ENCODE measurements at regions not wholly inside any gene's neighbourhood (a gene's known extent, or its start where the extent isn't known, plus 50 kb on each side); places are given as distances from the start of the nearest gene placed in this dataset.
"Not testable (repeated sequence)": the region's sequence is repeated elsewhere in the genome, so short reads cannot be mapped to it uniquely, and the experiment has no call there.

DNA sequence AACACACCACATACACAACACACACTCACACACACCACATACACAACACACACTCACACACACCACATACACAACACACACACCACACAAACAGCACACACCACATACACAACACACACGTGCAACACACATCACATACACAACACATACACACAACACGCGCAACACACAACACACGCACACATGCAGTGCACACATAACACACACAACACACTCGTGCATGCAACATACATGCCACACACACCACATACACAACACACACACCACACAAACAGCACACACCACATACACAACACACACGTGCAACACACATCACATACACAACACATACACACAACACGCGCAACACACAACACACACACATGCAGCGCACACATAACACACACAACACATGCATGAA, 192.8 kb downstream of the C16orf95 start:
- not testable (repeated sequence) for DNase-seq

DNA sequence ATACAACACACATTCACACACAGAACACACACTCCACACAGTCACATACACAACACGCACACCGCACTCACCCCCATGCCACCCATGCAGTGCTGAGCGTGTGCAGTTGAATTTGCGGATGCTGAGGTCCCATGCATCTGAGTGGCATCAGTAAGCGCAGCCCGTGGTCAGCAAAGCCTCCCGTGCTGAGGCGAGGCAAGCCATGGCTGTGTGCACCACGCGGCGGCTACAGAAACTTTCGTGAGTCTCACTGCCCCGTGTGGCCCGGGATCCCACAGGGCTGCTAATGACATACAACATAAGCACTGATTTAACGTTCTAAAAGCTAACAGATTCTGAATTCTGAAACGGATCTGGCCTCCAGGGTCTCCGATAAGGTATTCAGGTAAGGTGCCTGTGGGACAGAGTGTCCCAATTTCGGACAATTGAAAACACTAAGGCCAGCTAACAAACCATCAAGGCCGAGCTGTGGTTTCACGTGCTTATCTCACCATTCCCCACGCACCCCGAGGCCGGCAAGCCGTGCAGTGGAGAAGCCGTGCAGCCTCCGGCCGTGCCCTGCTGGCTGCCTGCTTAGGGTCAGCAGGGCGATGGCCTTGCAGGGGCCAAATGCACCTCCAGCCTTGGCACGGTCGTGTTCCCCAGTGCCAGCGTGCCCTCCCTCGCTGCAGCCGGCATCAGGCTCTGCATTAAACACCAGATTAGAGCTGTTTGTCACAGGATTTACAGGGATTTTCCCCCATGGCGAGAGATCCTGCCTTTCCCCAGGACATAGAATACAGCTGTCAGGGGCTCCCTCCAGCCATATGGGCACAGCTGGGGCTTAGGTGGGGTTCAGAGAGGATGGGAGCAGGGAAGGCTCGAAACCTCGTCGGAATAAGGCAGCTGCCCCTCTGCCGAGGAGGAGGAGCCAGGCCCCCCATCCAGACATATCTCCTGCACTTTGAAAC, 191.7 kb downstream of the C16orf95 start:
- DNase-seq = no peak

DNA sequence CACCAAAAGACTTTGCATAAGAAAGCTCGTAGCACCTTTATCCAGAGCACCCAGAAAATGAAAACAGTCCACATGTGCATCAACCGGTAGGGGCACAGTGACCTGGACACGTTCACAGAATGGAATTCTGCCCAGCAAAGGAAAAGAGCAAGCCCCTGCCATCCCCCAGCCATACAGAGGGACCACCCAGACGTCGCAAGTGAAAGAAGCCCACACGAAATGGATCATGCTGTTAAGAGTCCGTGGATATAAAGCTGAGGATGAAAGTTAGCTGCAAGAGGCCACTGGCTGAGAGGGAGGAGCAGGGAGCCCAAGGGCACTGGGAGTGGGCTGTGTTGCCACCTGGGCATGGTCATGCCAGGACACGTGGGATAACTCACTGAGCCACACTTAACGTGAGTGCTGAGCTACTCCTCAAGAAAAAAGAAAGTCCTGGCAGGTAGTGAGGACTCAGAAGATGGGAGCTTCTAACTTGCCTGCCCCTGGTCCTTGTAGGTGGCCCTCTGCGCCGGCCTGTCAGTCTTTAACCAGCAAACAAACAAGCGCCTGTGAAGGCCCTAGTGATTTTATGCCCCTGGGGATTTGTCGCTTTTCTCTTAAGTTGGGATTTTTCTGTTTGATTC, 190.7 kb downstream of the C16orf95 start:
- no peak for DNase-seq

DNA sequence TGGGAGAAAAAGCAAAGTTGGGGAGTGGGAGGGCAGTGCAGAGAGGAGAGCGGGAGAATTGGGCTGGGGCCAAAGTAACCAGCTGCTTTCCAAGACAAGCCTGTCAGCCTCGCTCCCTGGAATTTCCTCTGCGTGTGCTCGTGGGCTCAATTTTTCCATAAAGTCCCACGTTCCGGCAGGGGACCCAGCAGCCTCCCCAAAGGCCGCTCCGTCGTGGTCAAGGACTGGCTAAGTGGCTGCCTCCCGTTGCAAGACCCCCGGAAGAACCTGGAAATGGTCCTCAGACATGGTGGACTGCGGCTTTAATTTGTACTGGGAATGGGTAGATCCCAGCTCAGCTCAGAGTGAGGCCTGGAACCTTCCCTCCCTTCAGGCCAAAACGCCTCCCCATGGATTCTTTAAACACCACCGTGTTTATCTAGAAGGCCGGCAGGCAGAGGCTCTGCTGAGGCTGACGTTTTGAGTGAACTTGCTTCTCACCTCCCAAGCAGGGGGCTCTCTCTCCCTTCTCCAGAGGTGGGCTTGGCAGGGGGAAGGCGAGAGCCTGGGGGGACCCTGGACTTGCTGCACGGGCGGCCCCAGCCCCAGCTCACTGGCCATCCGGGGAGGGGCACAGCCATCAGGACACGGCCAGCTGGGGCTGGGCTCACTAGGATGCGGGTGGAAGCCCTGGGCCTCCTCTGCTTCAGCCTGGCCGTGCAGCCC, 190.0 kb downstream of the C16orf95 start:
- DNase-seq = no peak

DNA sequence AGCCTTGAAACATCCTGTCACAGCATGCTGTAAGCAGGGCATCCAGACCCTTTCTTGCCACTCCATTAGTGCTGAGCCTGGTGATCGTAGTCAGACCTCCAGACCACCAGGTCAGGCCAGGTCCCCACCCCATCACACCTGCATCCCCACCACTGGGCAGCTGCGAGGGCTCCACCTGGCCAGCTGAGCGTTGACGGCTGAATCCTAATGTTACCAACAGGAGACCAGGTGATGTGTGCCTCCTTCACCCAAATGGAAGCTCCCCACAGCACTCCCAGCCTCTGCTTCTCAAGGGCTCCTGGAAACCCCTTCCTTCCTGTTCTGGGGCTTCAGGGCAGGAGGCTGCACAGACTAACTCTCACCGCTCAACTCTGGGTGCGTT, 189.4 kb downstream of the C16orf95 start:
- no peak for DNase-seq

DNA sequence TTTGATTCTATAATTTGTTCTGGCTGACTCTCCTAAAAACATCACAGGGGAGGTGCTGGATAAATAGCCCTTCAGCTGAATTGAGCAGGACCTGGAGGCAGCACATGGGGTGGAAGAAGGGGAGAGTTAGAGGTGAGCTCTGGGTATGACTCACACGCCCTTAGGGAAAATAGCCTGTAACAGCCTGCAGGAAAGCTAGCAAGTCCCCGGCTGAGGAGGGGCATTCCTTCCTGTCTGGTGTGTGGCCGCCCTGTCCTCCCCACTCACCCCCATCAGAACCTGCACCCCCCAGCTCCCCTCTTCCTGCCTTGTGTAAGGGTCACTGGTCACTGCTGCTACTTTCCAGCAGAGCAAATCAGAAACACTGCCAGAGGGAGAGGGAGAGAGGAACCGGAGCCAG, 187.4 kb downstream of the C16orf95 start:
- DNase-seq = no peak

DNA sequence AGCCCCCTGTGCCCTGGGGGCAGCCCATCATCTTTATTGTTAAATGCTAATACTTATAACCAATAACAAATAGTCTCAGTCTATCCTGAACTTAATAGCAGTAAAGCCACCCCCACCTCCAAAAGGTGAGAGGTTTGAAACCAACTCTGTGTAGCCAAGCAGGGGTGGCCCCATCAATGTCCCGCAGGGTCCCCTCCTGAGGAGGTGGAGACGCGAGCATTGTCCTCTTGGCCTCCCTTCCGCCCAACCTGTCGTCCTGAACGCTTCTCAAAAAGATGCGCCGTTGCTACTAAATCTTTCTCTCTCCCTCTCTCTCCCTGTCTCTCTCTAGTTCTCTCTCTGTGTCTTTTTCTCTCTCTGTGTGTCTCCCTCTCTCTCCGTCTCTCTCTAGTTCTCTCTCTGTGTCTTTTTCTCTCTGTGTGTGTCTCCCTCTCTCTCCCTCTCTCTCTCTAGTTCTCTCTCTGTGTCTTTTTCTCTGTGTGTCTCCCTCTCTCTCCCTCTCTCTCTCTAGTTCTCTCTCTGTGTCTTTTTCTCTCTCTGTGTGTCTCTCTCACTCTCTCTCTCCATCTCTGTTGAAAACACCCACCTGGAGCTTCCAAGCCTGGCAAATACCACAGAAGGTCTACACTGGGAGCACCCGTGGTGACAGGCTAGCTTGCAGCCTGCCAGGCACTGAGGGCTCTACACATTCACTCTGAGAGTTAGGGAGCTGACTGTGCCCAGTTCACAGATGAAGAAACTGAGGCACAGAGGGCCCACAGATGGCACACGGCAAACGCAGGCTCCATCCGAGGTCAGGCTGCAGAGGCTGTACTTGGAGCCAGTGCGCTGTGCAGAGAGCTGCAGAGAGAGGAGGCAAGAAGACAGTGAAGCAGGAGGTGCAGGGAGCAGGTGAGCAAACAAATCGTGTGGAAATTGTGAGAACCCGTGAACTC, 185.9 kb downstream of the C16orf95 start:
- no peak for DNase-seq

DNA sequence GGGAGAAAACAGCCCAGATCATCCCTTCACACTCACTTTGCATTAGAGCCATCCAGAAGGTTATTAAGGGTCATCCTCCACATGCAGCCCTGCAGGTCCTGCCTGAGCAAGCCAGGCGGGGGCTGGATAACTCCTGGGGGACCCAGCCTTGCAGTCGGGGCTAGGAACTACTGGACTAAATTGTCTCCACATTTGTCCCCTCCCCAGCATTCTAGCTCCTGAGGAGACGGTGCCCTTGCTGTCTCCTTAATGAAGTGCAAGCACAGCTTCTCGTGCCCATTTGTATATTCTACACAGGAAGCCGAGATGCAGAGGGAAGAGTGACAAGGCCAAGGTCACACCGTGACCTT, 185.2 kb downstream of the C16orf95 start:
- DNase-seq = no peak

DNA sequence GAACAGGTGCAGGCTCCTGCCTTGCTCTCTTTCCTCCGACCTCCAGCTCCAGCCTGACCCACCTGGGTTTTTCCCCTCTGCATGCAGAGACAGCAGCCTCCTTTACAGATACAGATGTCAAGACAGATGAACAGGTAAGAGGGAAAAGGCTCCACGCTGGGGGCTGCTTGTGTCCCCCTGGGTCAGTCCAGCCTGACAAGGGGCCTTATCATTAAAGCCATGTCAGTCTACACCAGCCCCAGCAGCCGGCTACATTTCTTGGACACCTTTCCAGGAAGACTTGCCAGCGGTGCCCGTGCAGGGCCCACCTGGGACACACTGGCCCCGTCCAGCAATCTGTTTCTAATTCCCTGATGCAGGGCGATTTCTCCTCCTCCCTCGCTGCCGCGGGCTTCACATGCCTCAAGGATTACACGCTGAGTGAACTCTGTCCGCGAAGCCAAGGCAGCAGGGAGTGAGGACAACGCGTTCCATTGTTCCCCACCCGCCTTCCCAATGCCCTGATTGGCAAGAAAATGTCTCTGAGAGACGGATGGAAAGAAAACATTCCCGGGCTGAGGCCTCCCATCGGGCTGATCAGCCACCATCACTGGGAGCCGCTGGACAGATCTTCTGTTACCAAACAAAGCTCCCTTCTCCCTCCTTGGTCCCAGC, 184.7 kb downstream of the C16orf95 start:
- no peak for DNase-seq

DNA sequence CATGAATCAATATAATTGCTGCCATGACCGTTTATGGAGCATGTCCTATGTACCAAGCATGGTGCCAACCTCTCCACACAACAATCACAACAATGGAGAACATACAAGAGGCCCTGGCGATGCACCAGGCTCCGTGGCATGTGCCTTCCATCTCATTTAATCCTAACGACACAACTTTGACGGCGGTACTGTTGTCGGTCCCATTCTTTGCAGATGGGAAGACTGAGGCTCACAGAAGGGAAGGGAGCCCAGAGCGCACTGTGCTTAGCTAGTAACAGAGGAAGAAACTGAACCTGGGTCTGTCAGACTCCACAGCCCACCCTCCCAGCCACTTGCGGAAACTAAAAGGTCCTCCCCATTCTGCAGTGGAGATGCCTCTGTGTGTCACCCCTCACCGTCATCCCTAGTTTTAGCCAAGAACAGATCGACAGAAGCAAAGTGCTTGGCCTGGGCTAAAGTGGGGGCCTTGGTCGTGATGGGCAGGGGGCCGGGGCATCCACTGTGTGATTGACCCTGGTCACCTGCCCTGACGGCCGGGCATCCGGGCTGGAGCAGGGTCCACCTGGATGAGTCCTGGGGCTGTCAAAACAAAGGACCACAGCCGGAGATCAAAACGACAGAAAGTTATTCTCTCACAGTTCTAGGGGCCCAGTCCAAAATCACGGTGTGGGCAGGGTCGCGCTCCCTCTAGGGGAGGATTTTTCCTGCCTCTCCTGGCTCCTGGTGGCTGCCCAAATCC, 183.9 kb downstream of the C16orf95 start:
- DNase-seq = no peak

DNA sequence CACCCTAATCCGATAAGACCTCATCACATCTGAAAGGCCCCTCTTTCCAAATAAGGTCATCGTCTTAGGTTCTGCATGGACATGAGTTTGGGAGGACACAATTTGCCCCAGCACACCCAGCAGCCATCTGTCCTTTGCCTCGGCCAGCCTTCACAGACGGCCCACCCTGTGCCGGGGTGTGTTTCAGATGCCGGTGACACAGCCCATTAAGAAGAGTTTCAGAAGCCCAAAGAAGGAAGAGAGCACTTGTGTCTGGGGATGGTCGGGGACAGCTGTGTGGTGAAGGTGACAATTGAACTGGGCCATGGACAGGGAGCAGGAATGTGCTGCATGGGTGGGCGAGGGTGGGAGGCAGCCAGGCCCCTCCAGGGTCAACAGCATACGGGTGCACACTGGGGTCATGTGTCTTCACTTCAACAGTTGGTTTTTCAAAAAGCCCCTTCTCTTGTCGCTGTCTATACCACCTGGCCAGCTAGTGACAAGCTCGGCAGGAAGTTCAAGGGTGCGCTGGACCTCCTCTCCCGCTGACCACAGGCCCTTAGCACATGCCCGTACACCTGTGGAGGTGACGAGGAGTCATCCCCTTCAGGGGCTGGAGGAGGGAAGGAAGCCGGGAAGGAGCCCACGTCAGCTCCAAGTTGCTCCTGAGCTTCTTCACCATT, 183.1 kb downstream of the C16orf95 start:
- no peak for DNase-seq

DNA sequence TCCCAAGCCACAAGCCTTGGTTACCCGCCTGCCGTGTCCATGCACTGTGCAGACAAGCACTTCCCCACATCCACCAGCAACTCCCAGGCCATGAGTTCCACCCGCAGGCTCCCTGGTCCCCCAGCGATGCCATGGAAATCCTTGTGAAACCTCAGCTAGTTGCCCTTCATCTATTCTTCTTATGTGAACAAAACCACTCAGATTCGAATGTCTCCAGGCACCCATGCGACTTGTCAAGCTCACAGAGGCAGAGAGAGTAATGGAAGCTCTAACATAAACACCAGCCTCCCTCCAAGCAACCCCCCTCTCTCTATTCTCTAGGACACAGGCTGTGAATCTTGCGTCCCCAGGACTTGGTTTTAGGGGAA, 182.6 kb downstream of the C16orf95 start:
- no peak for DNase-seq

DNA sequence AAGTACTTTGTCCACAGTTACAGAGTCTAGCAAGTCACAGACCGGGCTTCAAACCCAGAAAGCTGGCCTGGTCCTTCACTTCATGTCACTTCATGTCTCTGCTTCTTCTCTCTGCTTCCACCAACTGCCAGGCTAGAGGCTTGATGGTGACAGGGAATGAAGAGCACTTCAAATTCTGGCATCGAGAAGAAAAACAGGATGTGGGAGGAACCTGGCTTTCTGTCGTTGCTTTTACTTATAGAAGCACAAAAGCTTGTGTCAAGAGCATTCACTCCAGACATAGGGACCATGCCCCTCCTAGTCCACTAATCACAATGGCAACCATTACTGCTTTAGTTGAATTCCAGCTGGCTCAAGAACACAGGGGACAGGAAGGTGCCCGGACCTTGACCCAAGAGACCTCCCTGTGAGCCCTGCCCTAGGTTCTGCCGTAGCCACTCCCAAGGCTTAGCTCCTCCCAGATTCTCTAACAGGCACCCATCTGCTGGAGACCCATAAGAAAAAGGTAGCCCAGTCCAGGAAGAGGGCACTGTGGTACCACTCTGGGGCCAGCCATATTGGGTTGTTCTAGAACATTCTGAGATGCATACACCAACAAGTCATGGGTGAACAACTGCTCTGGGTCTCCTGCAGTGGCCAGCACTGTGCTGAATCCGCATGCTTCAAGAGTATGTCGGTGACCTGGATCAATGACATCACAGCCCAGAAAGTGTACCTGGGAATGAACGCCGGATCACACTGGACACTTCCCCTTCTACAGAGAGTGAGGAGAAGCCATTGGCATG, 181.8 kb downstream of the C16orf95 start:
- DNase-seq = no peak

DNA sequence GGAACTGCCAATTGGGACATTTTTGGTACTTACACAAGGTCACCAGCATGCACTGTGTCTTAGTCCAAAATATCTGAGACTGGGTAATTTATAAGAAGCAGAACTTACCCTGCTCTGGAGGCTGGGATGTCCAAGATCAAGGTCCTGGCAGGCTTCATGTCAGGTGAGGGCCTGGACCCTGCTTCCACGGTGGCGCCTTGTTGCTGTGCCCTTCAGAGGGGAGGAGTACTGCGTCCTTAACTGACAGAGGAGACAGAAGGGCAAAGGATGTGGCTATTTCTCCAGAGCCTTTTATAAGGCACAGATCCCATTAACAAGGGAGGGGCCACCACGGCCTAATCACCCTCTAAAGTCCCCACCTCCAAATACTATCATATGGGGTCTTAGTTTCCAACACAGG, 178.9 kb downstream of the C16orf95 start:
- DNase-seq = no peak

DNA sequence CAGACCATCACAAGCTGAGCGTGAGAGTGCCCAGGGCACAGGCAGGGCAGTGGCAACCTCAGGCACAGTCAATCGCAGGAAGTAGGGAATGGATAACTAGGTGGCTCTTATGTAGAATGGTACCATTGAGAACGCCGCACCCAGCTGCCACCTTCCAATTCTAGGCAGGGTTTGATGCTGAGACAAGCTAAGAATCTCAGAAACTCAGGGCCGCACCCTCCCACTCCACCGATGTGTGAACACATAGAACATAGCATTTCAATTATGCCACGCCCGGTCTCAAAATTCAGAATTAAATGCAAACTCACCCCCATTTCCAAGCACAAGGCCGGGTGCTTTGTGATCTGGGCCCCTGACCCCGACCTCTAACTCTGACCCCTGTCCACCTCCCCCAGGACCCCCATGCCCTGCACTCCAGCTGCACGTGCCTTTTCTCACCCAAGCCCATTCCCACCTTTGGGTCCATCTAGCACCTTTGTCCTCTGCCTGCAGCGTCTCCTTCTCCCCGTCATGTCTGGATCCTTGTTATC, 178.4 kb downstream of the C16orf95 start:
- no peak for DNase-seq

DNA sequence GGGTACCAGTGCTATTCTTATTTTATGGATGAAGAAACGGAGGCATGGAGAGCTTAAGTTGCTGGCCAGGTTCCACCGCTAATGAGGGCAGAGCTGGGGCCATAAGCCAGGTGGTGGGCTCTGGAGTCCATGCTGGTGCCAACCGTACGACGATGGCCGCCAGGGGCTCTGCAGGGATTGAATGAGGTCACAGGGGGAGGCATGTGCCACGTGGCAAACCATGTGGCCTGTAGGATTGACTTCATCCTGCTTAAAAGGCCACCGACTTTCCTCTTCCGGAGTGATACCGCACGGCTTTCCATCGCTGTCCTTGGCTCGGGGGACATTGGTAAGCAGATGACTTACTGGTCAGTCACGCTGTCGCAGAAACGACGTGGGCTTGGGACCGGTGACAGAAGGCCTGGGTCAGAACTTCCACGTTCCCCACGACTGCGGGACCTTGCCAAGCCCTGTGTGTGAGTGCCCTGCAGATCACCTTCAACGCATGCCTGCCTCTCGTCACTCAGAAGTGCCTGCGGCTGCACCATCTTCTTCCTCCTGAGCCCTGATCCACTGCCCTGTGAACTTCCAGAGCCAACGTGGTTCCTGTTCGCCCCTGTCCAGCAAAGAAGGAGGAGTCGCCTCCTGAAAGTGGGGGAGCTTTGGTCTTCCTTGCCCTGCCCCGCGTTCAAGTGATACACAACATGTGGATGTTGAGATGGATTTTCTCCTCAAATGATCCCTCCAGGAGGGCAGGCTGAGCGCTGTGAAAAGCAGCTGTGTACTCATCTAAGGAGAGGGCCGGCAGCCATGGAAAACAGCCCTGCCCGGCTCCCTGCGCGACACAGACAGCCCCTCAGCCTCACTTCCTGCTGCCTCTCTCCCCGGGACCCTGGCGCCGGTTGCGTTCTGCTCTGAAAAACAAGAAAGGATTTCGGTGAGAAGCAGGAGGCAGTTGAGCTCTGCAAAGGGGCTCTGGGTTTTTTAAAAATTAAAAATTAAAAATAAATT, 176.7 kb downstream of the C16orf95 start:
- no peak for DNase-seq

DNA sequence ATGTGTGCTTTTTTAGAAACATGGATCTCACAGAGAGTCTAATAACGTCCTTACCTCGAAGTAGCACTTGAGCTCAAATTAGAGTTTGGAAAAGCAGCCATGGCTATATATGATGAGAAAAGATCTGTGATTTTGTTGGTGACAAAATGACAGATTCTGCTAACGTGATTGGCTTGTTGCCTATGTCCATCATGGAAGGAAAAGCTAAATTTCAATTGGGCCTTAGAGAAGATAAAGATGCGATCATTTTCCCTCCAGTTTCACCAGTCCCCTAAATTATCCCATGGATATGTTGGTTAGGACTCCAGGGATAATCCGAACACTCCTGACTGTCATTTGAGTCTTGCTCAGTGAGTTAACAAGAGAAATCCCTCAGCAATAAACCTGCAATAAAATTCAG, 175.8 kb downstream of the C16orf95 start:
- DNase-seq = no peak

DNA sequence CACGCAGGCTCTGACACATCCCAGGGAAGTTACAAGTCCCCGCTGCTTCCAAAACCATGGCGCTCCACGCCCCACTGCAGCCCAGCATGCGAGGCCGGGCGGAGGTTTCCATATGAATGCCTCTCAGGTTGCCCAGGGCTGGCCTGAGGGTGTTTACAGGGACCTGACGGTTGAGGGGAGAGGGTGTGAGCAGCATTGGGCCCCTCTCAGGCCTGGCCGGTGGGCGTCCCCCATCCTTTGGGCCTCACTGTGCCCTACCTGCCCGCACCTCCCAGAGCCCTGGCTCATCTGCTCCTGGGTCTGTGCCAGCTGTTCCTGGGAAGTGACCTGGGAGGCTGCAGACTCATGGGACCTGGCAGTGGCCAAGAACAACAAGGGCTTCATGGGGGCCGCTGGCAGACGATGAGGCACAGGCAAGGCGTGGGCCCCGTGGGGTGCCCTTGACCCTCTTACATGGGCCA, 173.5 kb downstream of the C16orf95 start:
- no peak for DNase-seq

DNA sequence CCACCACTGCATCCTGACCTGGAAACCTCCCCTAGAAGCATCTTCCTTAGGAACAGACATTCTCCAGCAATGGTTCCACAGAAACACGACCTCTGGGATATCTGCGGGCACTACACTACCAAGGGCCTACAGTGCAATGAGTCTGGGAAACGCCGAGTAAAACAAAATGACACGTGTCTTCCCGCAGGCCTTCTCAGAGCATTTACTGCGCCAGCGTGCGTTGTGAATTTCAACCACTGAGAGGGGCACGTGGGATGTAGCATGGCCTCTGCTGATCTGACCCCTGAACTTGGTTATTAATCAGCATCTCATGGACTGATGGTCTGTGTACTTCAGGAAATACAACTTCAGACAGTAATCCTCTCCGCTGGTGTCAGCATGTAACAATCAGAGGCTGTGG, 173.0 kb downstream of the C16orf95 start:
- DNase-seq = no peak

Data from NCI-H526 treated with DMSO at 0.1 percent for 48 hours (cell line).